ENCODE measurements at regions not wholly inside any gene's neighbourhood (a gene's known extent, or its start where the extent isn't known, plus 50 kb on each side); places are given as distances from the start of the nearest gene placed in this dataset.

- H3K36me3 Mint-ChIP-seq (ENCODE audit: low read depth), result no peaks in the 10 kb centered on the region
- H3K27me3 Mint-ChIP-seq, result no peaks in the 10 kb centered on the region
- H3K4me1 Mint-ChIP-seq, result no peaks in the 10 kb centered on the region
- H3K9me3 Mint-ChIP-seq, result no peaks in the 10 kb centered on the region
- DNase-seq (no peak), ATAC-seq (no peak)
- H3K27ac Mint-ChIP-seq, result no peak overlapping the region
- H3K4me3 Mint-ChIP-seq, result no peak overlapping the region
These were observed 82.4 kb upstream of the PACRGL start for GRCh38 chr4:20617678-20618396.

DNA sequence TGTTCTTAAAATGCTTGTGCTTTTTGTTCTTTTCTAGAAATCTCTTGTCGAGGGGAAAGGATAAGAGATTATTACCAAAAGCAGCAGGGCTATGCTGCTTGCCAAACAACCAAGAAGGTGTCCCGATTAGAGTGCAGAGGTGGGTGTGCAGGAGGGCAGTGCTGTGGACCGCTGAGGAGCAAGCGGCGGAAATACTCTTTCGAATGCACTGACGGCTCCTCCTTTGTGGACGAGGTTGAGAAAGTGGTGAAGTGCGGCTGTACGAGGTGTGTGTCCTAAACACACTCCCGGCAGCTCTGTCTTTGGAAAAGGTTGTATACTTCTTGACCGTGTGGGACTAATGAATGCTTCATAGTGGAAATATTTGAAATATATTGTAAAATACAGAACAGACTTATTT is 81.5 kb upstream of the PACRGL start:
- DNase-seq (no peak), ATAC-seq (no peak)
- Mint-ChIP-seq H3K4me1 (no peaks in the 10 kb centered on the region), H3K27me3 (no peaks in the 10 kb centered on the region), H3K9me3 (no peaks in the 10 kb centered on the region), H3K4me3 (no peak overlapping the region), H3K27ac (no peak overlapping the region), H3K36me3 (ENCODE audit: low read depth) (no peaks in the 10 kb centered on the region)

GRCh38 chr4:20621476-20621875 is 78.8 kb upstream of the PACRGL start:
- ATAC-seq (no peak), DNase-seq (no peak)
- H3K4me1 Mint-ChIP-seq, result no peaks in the 10 kb centered on the region
- H3K27me3 Mint-ChIP-seq, result peaks cover 2% of the 10 kb centered on the region
- no peaks in the 10 kb centered on the region for H3K9me3 Mint-ChIP-seq
- no peak overlapping the region for H3K4me3 Mint-ChIP-seq
- H3K36me3 Mint-ChIP-seq (ENCODE audit: low read depth), result no peaks in the 10 kb centered on the region
- H3K27ac Mint-ChIP-seq, result no peak overlapping the region

DNA sequence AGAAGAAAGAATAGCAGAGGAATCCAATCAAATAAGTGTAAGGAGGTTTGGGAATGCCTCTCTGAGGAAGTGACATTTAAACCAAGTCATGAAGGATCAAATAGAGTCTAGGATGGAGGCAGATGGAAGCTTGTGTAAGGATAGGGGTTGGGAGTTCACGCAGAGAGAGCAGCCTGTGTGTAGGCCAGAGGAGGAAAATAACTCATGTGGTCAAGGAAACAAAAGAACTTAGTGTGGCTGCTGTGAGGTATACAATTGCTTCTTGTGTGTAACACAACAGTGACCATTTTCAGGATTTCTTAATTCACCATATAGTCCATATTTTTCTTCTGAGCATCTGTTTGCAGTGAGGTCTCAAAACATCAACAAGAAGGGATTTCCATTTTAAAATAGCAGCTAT is 77.6 kb upstream of the PACRGL start:
- H3K9me3 Mint-ChIP-seq, result no peaks in the 10 kb centered on the region
- ATAC-seq, result no peak
- no peaks in the 10 kb centered on the region for H3K36me3 Mint-ChIP-seq (ENCODE audit: low read depth)
- peaks cover 2% of the 10 kb centered on the region for H3K27me3 Mint-ChIP-seq
- H3K4me1 Mint-ChIP-seq, result no peaks in the 10 kb centered on the region
- no peak overlapping the region for H3K27ac Mint-ChIP-seq
- H3K4me3 Mint-ChIP-seq, result no peak overlapping the region
- DNase-seq, result no peak

- Mint-ChIP-seq H3K9me3 (no peaks in the 10 kb centered on the region), H3K27ac (no peak overlapping the region), H3K36me3 (ENCODE audit: low read depth) (no peaks in the 10 kb centered on the region), H3K4me3 (no peak overlapping the region), H3K27me3 (peaks cover 2% of the 10 kb centered on the region), H3K4me1 (no peaks in the 10 kb centered on the region)
- no peak for DNase-seq
- no peak for ATAC-seq
These were observed 76.3 kb upstream of the PACRGL start for GRCh38 chr4:20623939-20624338.

- H3K9me3 Mint-ChIP-seq, result no peaks in the 10 kb centered on the region
These were observed 75.4 kb upstream of the PACRGL start for GRCh38 chr4:20624793-20625374.

GRCh38 chr4:20625426-20625825 is 74.8 kb upstream of the PACRGL start:
- ATAC-seq (no peak), DNase-seq (no peak)
- Mint-ChIP-seq H3K4me1 (no peaks in the 10 kb centered on the region), H3K27ac (no peak overlapping the region), H3K36me3 (ENCODE audit: low read depth) (no peaks in the 10 kb centered on the region), H3K4me3 (no peak overlapping the region), H3K9me3 (no peaks in the 10 kb centered on the region), H3K27me3 (peaks cover 2% of the 10 kb centered on the region)

More at GRCh38 chr4:20624793-20625374, 75.4 kb upstream of the PACRGL start:
- Mint-ChIP-seq H3K27me3 (peaks cover 2% of the 10 kb centered on the region), H3K4me3 (no peak overlapping the region), H3K36me3 (ENCODE audit: low read depth) (no peaks in the 10 kb centered on the region), H3K4me1 (no peaks in the 10 kb centered on the region), H3K27ac (no peak overlapping the region)
- ATAC-seq, result no peak
- no peak for DNase-seq

DNA sequence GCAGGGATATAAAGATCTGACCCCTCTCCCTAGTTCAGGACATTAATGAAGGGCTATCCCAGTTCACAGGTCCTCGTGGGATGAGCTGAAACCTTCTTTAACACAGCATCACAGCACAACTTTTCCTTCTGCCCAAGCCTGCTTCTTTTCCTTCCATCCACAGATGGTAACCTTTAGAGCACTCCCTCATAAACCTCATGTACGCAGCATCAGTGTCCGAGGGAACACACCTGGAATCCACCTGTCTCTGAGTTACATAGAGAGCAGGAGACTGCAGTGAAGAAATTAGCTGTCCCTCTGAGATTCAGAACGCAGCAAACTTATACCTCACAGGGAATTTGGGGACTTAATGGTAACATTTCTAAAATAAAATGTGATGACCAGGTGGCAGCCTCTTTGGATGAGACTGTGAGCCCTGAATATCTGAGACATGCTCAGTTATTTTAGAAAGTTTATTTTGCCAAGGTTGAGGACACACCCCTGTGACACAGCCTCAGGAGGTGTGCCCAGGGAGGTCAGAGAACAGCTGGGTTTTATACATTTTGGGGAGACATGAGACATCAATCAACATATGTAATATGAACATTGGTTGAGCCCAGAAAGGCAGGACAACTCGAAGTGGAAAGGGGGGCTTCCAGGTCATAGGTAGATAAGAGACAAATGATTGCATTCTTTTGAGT is 73.8 kb upstream of the PACRGL start:
- ATAC-seq (no peak), DNase-seq (no peak)
- no peaks in the 10 kb centered on the region for H3K4me1 Mint-ChIP-seq
- H3K27ac Mint-ChIP-seq, result no peak overlapping the region
- H3K9me3 Mint-ChIP-seq, result no peaks in the 10 kb centered on the region
- H3K36me3 Mint-ChIP-seq (ENCODE audit: low read depth), result no peaks in the 10 kb centered on the region
- no peak overlapping the region for H3K4me3 Mint-ChIP-seq
- H3K27me3 Mint-ChIP-seq, result peaks cover 2% of the 10 kb centered on the region

DNA sequence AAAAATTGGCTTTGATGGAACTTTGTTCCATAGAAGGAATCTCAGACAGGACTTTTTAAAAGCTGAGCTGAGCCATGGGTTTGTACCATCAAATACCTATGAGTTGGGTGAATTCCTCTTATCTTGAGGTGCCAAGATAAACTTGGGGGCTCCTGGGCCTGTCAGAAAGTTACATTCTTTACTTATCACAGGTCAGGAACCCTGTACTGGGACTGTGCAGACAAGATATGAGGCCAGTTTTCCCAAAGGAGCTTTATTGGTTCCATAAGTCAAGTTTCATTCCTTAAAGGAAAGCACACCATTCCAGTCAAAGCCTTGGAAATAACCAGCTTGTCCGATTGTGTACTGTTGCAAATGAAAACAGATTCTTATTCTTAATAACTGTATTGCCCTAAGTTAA is 72.4 kb upstream of the PACRGL start:
- no peak for ATAC-seq
- Mint-ChIP-seq H3K4me1 (no peaks in the 10 kb centered on the region), H3K9me3 (no peaks in the 10 kb centered on the region)

GRCh38 chr4:20629186-20630106 is 70.8 kb upstream of the PACRGL start:
- no peak overlapping the region for H3K27ac Mint-ChIP-seq
- H3K4me1 Mint-ChIP-seq, result no peaks in the 10 kb centered on the region
- no peaks in the 10 kb centered on the region for H3K36me3 Mint-ChIP-seq (ENCODE audit: low read depth)
- no peaks in the 10 kb centered on the region for H3K9me3 Mint-ChIP-seq
- no peak for ATAC-seq
- DNase-seq, result no peak
- peaks cover 7% of the 10 kb centered on the region for H3K27me3 Mint-ChIP-seq
- no peak overlapping the region for H3K4me3 Mint-ChIP-seq

More for the DNA sequence above, 72.4 kb upstream of the PACRGL start:
- no peak for DNase-seq
- Mint-ChIP-seq H3K4me3 (no peak overlapping the region), H3K27ac (no peak overlapping the region), H3K27me3 (peaks cover 2% of the 10 kb centered on the region), H3K36me3 (ENCODE audit: low read depth) (no peaks in the 10 kb centered on the region)

- DNase-seq, result no peak
- Mint-ChIP-seq H3K4me3 (no peak overlapping the region), H3K4me1 (no peaks in the 10 kb centered on the region), H3K27ac (no peak overlapping the region), H3K9me3 (peaks cover 6% of the 10 kb centered on the region), H3K36me3 (ENCODE audit: low read depth) (no peaks in the 10 kb centered on the region), H3K27me3 (peaks cover 5% of the 10 kb centered on the region)
- ATAC-seq, result no peak
These were observed 61.4 kb upstream of the PACRGL start for GRCh38 chr4:20638825-20639224.

DNA sequence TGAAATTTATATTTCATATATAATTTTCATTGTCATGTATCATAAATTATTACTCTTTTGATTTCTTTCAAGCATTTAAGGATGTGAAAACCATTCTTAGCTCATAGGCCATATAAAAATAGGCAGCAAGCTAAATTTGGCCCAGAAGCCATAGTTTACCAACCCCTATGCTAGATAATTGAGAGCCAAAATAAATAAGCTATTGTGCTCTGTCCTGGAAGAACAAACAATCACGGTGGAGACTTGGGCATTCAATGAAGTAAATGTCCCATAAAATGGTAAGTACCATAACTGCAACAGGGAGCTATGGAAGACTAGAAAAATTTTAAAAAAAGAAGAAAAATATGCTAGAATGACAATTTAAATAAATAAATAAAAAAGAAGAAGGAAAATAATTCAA is 60.9 kb upstream of the PACRGL start:
- no peak for DNase-seq
- H3K36me3 Mint-ChIP-seq (ENCODE audit: low read depth), result no peaks in the 10 kb centered on the region
- no peak for ATAC-seq

DNA sequence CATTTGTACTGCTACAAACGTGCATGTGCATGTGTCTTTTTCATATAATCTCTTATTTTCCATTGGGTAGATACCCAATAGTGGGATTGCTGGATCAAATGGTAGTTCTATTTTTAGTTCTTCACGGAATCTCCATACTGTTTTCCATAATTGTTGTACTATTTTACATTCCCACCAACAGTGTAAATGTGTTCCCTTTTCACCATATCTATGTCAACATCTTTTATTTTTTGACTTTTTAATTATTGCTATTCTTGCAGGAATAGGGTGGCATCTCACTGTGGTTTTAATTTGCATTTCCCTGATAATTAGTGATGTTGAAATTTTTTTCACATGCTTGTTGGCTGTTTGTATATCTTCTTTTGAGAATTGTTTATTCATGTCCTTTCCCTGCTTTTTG is 59.3 kb upstream of the PACRGL start:
- no peak for DNase-seq
- peaks cover 6% of the 10 kb centered on the region for H3K9me3 Mint-ChIP-seq
- no peak overlapping the region for H3K27ac Mint-ChIP-seq
- no peaks in the 10 kb centered on the region for H3K36me3 Mint-ChIP-seq (ENCODE audit: low read depth)
- no peaks in the 10 kb centered on the region for H3K4me1 Mint-ChIP-seq
- ATAC-seq, result no peak
- H3K27me3 Mint-ChIP-seq, result no peaks in the 10 kb centered on the region
- no peak overlapping the region for H3K4me3 Mint-ChIP-seq

More for the DNA sequence above, 60.9 kb upstream of the PACRGL start:
- H3K4me3 Mint-ChIP-seq, result no peak overlapping the region
- peaks cover 6% of the 10 kb centered on the region for H3K9me3 Mint-ChIP-seq
- no peak overlapping the region for H3K27ac Mint-ChIP-seq
- H3K4me1 Mint-ChIP-seq, result no peaks in the 10 kb centered on the region
- H3K27me3 Mint-ChIP-seq, result no peaks in the 10 kb centered on the region

- Mint-ChIP-seq H3K27me3 (no peaks in the 10 kb centered on the region), H3K4me3 (no peak overlapping the region), H3K4me1 (no peaks in the 10 kb centered on the region), H3K36me3 (ENCODE audit: low read depth) (no peaks in the 10 kb centered on the region), H3K9me3 (peaks cover 6% of the 10 kb centered on the region), H3K27ac (no peak overlapping the region)
- ATAC-seq, result no peak
- no peak for DNase-seq
These were observed 58.3 kb upstream of the PACRGL start for GRCh38 chr4:20641976-20642375.

All from activated naive CD8-positive, alpha-beta T cell treated with anti-CD3 and anti-CD28 coated beads, Interleukin-2, amount 50 U/mL, for 24 hours (primary cell).